ENCODE measurements at regions not wholly inside any gene's neighbourhood (a gene's known extent, or its start where the extent isn't known, plus 50 kb on each side); places are given as distances from the start of the nearest gene placed in this dataset.
"Not testable (repeated sequence)": the region's sequence is repeated elsewhere in the genome, so short reads cannot be mapped to it uniquely, and the experiment has no call there.

DNA sequence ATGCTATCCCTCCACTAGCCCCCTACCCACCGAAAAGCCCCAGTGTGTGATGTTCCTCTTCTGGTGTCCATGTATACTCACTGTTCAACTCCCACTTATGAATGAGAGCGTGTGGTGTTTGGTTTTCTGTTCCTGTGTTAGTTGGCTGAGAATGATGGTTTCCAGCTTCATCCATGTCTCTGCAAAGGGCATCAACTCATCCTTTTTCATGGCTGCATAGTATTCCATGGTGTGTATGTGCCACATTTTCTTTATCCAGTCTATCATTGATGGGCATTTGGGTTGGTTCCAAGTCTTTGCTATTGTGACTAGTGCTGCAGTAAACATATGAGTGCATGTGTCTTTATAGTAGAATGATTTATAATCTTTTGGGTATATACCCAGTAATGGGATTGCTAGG lies 599.3 kb upstream of the B3GAT1 start:
- not testable (repeated sequence) for DNase-seq (ENCODE audit: low read depth)

DNA sequence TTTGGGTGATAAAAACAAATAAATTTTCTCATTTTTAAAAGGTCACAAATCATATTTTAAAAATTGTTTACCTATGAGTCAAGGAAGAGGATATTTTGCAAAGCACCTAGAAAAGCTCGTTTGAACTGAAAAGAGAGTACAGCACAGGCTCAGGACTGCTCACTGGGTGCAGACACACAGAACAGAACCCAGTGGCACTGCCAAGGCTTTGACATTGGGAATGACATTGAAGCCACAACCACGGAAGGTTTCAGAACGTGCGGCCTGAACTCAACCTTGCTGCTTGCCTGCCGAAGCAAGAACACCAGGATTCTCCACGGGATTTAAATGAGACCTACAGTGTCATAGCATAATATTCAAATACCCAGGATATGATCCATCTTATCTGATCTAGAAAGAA lies 597.1 kb upstream of the B3GAT1 start:
- no peak for DNase-seq (ENCODE audit: low read depth)

GRCh38 chr11:135008412-135008811 lies 596.4 kb upstream of the B3GAT1 start:
- DNase-seq (ENCODE audit: low read depth), result no peak

- no peak for DNase-seq (ENCODE audit: low read depth)
These were observed 596.0 kb upstream of the B3GAT1 start for GRCh38 chr11:135008001-135008405.

GRCh38 chr11:135006800-135007199 lies 594.8 kb upstream of the B3GAT1 start:
- DNase-seq (ENCODE audit: low read depth), result no peak

DNA sequence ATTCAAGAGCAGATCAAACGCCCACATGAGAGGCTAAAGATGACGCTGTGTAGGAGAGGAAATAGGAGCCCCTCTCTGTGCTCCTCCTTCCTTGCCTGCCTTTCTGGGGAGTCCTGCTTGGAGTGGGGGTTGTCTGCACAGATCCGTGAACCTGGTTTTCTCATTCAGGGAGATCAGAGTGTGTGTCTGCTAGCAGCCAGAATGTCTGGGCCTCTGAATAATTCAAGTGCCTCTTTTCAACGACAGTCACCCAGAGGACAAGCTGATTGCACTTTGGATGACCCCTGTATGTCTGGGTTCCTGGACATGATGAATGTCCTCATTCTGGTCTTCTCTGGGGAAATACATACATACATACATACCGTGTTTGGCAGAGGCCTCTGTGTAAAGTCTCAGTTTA lies 592.5 kb upstream of the B3GAT1 start:
- DNase-seq (ENCODE audit: low read depth), result no peak

DNA sequence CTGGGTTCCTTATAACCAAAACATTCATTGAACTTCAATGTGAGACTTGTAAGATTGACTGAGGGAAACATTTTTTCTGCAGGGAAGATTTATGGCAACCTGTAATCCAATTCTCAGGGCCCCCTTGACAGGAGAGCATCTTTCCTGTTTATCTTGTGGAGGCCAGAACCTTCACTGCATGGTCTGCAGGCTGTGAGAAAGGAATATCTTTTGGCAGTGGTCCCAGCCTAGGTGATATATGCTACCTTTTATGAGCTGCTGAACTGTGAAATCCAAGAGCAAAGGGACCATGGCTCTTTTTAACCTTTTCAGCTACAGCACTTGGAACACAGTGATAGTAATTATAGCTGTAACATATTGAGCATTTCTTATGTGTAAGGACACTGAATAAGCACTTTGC lies 590.2 kb upstream of the B3GAT1 start:
- no peak for DNase-seq (ENCODE audit: low read depth)

DNA sequence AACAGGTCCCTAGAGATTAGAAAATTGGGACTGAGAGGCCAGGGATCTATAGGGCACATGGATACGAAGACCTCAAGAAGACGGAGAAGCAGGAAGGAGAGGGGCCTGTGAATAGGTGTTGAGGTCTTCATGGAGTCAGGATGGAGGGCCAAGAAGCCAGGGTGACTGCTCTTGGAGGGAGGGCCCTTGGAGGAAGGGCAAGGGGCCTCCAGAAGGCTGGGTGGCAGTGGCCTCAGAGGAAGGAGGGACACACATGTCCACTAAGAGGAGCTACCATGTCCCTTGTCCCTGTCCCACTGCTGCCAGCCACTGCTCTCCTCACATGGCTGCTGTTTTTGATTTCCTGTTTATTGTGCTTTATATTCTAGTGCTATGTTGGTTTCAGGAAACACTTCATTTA lies 589.5 kb upstream of the B3GAT1 start:
- DNase-seq (ENCODE audit: low read depth), result no peak

- DNase-seq (ENCODE audit: low read depth), result not testable (repeated sequence)
These were observed 589.0 kb upstream of the B3GAT1 start for GRCh38 chr11:135001065-135001464.

GRCh38 chr11:134999590-134999989 lies 587.5 kb upstream of the B3GAT1 start:
- no peak for DNase-seq (ENCODE audit: low read depth)

DNA sequence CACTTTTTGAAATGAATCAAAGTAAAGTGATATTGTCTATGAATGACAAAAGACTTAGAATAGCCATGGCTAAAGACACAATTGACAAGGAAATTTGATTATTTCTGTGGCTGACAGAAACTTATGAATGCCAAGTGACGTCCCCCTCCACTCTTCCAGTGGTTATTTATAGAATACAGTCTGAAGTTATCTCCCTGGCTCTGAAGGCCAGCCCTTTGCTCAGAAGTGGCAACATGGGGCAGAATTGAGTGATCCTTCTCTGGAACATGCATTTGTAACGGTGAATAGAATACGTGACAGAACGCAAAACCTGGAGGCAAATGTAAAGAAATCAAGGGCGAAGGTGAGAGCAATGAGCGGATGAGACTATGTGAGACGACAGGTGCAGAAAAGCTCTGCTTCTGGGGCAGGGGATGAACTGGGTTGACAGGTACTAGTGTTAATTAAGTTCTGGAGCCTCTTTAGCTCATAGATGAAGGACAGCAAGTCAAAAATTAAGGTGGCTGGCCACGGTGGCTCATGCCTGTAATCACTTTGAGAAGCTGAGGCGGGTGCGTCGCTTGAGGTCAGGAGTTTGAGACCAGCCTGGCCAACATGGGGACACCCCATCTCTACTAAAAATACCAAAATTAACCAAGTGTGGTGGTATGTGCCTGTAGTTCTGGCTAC lies 585.7 kb upstream of the B3GAT1 start:
- no peak for DNase-seq (ENCODE audit: low read depth)

DNA sequence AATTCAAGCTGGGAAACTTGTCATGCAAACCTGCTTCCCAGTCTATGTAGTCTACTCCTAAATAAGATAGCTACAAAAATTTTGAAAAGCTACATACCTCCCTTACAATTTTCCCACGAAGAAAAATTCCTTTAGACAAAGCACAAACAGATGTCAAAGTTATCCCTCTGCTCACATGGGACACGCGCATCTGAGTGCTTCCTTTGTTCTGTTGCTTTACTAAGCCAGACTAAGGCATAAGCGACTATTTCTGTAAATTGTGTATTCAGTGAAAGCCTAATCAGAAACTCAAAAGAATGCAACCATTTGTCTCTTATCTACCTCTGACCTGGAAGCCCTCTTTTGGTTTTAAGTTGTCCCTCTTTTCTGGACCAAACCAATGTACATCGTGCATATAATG lies 583.7 kb upstream of the B3GAT1 start:
- DNase-seq (ENCODE audit: low read depth), result no peak

GRCh38 chr11:134994431-134994830 lies 582.4 kb upstream of the B3GAT1 start:
- no peak for DNase-seq (ENCODE audit: low read depth)

- DNase-seq (ENCODE audit: low read depth), result no peak
These were observed 581.7 kb upstream of the B3GAT1 start for GRCh38 chr11:134993691-134994243.

DNA sequence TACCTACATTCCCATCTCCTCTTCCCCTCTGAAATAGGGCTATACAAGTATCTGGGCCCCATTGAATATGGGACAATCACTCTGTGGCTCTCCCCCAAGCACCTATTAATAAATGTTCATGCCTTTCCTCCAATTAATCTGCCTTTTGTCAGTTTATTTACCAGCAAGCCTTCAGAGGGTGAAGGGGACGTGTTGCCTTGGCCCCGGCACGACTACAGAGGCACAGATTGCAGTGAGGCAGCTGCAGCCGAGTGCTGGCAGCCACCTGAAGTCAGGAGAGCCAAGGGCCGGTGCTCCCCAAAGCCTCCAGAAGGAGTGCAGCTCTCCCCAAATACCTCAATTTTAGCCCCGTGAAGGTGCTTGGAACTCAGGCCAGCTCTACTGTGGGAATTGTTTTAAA lies 580.9 kb upstream of the B3GAT1 start:
- DNase-seq (ENCODE audit: low read depth), result no peak

- no peak for DNase-seq (ENCODE audit: low read depth)
These were observed 576.5 kb upstream of the B3GAT1 start for GRCh38 chr11:134988495-134988894.

- no peak for DNase-seq (ENCODE audit: low read depth)
These were observed 575.8 kb upstream of the B3GAT1 start for GRCh38 chr11:134987822-134988221.

GRCh38 chr11:134987223-134987768 lies 575.3 kb upstream of the B3GAT1 start:
- no peak for DNase-seq (ENCODE audit: low read depth)

GRCh38 chr11:134984421-134984820 lies 572.4 kb upstream of the B3GAT1 start:
- DNase-seq (ENCODE audit: low read depth), result no peak

DNA sequence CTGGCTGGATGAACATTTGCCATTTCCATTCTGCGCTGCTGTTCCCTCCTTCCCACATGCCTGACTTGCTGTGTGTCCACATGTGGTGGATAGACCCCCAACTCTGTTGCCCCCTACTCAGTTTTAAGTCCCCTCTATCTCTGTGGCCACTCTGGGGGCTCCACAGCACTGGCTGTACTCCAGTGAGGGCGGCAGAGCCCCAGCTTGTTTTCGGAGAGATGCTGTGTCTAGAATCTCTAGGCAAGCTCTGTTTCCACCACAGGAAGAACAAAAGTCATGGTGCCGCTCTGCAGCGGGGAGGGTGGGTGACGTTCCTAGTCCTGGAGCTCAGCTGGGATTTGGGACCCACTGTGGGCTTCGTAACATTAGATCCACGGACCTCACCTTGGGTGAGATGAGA lies 570.4 kb upstream of the B3GAT1 start:
- DNase-seq (ENCODE audit: low read depth), result not testable (repeated sequence)

GRCh38 chr11:134981835-134982234 lies 569.8 kb upstream of the B3GAT1 start:
- no peak for DNase-seq (ENCODE audit: low read depth)

DNA sequence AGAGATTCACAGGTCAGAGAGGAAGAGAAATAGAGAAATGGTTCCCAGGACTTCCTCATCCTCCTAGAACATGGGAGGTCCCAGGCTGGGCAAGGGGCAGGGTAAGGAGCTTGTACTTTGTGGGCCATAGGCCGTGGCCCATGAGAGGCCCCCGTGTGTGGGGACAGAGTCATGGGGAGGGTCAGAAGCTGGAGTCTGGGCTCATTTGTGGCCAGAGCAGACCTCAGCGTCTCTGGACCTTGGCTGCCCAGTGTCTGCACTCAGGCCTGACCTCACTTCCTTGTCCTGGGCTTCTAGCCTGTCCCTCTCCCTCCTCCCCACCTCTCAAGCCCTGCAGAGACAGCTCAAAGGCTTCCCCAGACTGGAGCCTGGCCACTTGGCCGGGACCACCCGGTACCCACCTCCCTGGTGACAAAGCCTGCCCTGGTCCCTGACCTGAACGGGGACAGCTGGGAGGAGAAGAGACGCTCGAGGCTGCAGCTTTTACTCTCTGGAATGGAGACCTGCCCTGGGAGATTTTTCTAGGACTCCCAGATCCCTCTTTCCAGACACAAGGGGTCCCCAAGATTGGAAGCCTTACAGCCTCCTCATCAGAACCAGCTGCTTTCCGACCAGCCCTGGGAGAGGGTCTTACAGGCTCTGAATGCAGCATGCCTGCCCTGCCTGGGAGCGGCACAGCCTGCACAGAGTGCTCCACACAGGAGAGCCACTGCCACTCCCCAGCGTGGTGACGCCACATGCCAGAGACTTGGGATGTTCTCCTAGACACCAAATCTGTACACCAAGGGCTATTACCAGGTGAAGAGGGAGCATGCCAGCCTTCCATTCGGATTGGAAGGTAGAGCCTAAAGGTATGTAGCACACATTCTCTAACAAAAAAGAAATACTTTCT lies 569.0 kb upstream of the B3GAT1 start:
- no peak for DNase-seq (ENCODE audit: low read depth)

DNA sequence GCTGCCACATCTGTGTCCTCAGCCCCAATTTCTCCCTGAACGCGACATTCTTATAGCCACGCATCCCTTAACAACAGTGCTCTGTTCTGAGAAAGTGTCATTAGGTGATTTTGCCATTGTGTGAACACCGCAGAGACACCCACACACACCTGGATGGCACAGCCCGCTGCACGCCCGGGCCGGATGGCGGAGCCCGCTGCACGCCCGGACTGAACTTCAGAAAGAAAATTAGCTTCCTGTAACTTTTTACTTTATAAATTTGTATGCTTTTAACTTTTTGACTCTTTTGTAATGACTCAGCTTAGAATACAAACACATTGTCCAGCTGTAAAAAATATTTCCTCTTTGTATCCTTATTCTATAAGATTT lies 567.0 kb upstream of the B3GAT1 start:
- not testable (repeated sequence) for DNase-seq (ENCODE audit: low read depth)
